GM12872 (cell line): ENCODE measurements at regions not wholly inside any gene's neighbourhood (a gene's known extent, or its start where the extent isn't known, plus 50 kb on each side); places are given as distances from the start of the nearest gene placed in this dataset.

Source experiments
- CTCF ChIP-seq: IDR thresholded peaks from 3 replicates; pipeline ENCODE4 v1.5.1; 2011; ENCODE audit warnings: low read depth, mild to moderate bottlenecking, low read length, moderate library complexity; ENCODE audit not compliant: insufficient read depth

GRCh38 chr3:178393824-178394223 is 142.4 kb upstream of the KCNMB2 start:
- TF ChIP-seq CTCF = no peak

GRCh38 chr3:178396318-178396717 is 139.9 kb upstream of the KCNMB2 start:
- no peak for TF ChIP-seq CTCF

- no peak for TF ChIP-seq CTCF
These were observed 139.0 kb upstream of the KCNMB2 start for GRCh38 chr3:178397202-178397601.

- no peak for TF ChIP-seq CTCF
These were observed 138.4 kb upstream of the KCNMB2 start for GRCh38 chr3:178397836-178398235.

GRCh38 chr3:178404961-178405360 is 131.3 kb upstream of the KCNMB2 start:
- TF ChIP-seq CTCF = no peak

GRCh38 chr3:178405531-178405930 is 130.7 kb upstream of the KCNMB2 start:
- no peak for TF ChIP-seq CTCF

GRCh38 chr3:178406206-178406605 is 130.0 kb upstream of the KCNMB2 start:
- no peak for TF ChIP-seq CTCF

- no peak for TF ChIP-seq CTCF
These were observed 120.9 kb upstream of the KCNMB2 start for GRCh38 chr3:178415384-178415783.
